ENCODE measurements at regions not wholly inside any gene's neighbourhood (a gene's known extent, or its start where the extent isn't known, plus 50 kb on each side); places are given as distances from the start of the nearest gene placed in this dataset.

GRCh38 chr16:79981814-79982213 is 381.3 kb upstream of the MAF start:
- no peak for TF ChIP-seq CTCF (IDR thresholded peaks at IDR 0.05; ENCODE audit: low read length, missing control alignments)
- no peak overlapping the region for H3K4me3 ChIP-seq (replicated peaks; ENCODE audit: low read depth, low read length)
- DNase-seq (ENCODE audit: low read depth), result no peak

- no peak for DNase-seq (ENCODE audit: low read depth)
- no peak for TF ChIP-seq CTCF (IDR thresholded peaks at IDR 0.05; ENCODE audit: low read length, missing control alignments)
- no peak overlapping the region for H3K4me3 ChIP-seq (replicated peaks; ENCODE audit: low read depth, low read length)
Measured at GRCh38 chr16:79980650-79981521, 380.3 kb upstream of the MAF start.

DNA sequence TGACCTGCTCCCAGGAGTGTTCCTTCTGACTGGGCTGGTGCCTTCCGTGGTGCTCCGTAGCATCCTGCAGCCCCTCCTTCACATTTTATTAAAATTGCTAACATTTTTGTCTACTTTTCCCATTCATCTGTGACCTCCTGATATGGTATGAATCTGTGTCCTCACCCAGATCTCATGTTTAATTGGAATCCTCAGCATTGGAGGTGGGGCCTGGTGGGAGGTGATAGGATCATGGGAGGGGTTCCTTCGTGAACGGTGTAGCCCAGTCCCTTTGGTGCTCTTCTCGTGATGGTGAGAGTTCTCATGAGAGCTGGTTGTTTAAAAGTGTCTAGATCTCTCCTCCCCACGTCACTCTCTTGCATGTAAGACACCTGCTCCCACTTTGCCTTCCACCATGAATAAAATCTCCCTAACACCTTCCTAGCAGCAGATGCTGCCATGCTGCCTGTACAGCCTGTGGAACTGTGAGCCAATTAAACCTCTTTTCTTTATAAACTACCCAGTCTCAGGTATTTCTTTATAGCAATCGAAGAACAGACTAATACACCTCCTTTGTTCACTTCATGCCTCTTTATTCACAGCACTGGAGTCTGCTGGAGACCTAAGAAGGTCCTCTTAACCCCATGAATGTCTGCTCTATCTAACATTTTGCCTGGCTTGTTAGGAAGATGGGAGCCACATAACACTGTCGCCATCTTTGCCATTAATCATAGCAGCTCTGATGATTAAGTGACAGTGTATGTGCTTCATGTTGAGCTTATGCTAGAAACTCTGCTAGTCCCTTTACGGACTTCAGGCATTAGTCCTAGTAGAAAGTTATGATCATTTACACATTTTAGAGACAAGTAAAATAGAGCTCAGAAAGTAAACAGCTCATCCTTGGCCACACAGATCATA is 377.7 kb upstream of the MAF start:
- no peak overlapping the region for H3K4me3 ChIP-seq (replicated peaks; ENCODE audit: low read depth, low read length)
- TF ChIP-seq CTCF (IDR thresholded peaks at IDR 0.05; ENCODE audit: low read length, missing control alignments), result no peak
- no peak for DNase-seq (ENCODE audit: low read depth)

GRCh38 chr16:79973320-79973719 is 372.8 kb upstream of the MAF start:
- H3K4me3 ChIP-seq (replicated peaks; ENCODE audit: low read depth, low read length), result no peak overlapping the region
- no peak for DNase-seq (ENCODE audit: low read depth)
- no peak for TF ChIP-seq CTCF (IDR thresholded peaks at IDR 0.05; ENCODE audit: low read length, missing control alignments)

DNA sequence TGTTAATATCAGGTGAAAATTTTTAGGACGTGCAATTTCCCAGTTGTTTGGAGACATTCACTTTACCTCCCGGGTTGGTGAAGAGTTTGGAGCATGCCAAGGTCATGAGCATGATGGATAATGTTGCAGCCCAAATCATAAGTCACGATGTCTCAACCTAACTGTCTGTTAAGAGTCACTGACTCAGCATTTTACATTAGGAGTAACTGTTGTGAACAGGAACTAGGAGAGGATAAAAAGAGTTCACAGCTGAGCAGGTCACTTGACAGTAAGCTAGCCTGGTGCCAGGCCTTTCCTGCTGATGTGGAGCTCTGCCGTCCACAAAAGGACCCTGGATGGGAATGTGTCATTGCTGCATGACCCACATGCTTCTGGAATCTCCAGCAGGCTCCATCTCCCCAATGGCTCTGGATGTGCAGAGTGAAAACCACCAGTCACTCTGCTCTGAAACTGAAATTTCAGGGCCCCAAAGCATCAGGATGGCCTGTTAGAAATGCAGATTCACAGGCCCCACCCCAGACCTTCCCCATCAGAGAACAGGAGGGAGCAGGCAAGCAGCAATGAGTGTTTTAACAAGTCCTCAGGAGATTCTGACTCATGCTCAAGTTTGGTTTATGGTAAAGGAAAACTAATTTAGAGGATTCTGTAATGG is 371.6 kb upstream of the MAF start:
- H3K4me3 ChIP-seq (replicated peaks; ENCODE audit: low read depth, low read length), result no peak overlapping the region
- TF ChIP-seq CTCF (IDR thresholded peaks at IDR 0.05; ENCODE audit: low read length, missing control alignments), result no peak
- no peak for DNase-seq (ENCODE audit: low read depth)

- no peak for DNase-seq (ENCODE audit: low read depth)
- no peak for TF ChIP-seq CTCF (IDR thresholded peaks at IDR 0.05; ENCODE audit: low read length, missing control alignments)
- H3K4me3 ChIP-seq (replicated peaks; ENCODE audit: low read depth, low read length), result no peak overlapping the region
Measured at GRCh38 chr16:79971237-79971572, 370.7 kb upstream of the MAF start.
